ENCODE measurements at regions not wholly inside any gene's neighbourhood (a gene's known extent, or its start where the extent isn't known, plus 50 kb on each side); places are given as distances from the start of the nearest gene placed in this dataset.

DNA sequence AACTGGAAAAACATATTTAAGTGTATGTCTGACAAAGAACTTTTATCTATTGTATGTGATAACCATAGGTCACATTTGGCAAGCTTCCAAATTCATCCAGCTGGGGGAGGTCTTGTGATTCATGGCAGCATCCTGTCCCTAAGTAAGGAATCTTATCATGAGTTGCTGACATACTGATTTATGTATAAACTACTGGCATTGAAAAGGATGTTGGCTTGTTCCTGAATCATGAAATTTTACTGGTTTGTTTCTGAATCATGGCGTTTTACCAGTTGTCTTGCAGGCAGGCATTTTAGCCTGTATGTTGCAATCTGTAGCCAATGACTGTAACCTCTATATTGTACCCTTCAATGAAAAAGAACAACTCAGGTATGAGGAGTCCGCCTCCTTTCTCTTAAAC is 244.8 kb downstream of the IPO8 start:
- DNase-seq (ENCODE audit: insufficient read length, low spot score) (no peak), FAIRE-seq (no peak)
- TF ChIP-seq CTCF (IDR thresholded peaks at IDR 0.05; ENCODE audit: insufficient read depth, missing control alignments): no peak

- TF ChIP-seq CTCF (IDR thresholded peaks at IDR 0.05; ENCODE audit: insufficient read depth, missing control alignments): no peak
- DNase-seq (ENCODE audit: insufficient read length, low spot score) (no peak), FAIRE-seq (no peak)
Measured at GRCh38 chr12:30450226-30450625, 245.4 kb downstream of the IPO8 start.

- TF ChIP-seq CTCF (IDR thresholded peaks at IDR 0.05; ENCODE audit: insufficient read depth, missing control alignments): no peak
- DNase-seq (ENCODE audit: insufficient read length, low spot score) (no peak), FAIRE-seq (no peak)
Measured at GRCh38 chr12:30448038-30448437, 247.6 kb downstream of the IPO8 start.

GRCh38 chr12:30447061-30447750 is 248.5 kb downstream of the IPO8 start:
- no peak for TF ChIP-seq CTCF (IDR thresholded peaks at IDR 0.05; ENCODE audit: insufficient read depth, missing control alignments)
- FAIRE-seq: no peak
- DNase-seq (ENCODE audit: insufficient read length, low spot score): no peak

- no peak for FAIRE-seq
- no peak for TF ChIP-seq CTCF (IDR thresholded peaks at IDR 0.05; ENCODE audit: insufficient read depth, missing control alignments)
- DNase-seq (ENCODE audit: insufficient read length, low spot score): no peak
Measured at GRCh38 chr12:30442461-30442860, 253.2 kb downstream of the IPO8 start.

DNA sequence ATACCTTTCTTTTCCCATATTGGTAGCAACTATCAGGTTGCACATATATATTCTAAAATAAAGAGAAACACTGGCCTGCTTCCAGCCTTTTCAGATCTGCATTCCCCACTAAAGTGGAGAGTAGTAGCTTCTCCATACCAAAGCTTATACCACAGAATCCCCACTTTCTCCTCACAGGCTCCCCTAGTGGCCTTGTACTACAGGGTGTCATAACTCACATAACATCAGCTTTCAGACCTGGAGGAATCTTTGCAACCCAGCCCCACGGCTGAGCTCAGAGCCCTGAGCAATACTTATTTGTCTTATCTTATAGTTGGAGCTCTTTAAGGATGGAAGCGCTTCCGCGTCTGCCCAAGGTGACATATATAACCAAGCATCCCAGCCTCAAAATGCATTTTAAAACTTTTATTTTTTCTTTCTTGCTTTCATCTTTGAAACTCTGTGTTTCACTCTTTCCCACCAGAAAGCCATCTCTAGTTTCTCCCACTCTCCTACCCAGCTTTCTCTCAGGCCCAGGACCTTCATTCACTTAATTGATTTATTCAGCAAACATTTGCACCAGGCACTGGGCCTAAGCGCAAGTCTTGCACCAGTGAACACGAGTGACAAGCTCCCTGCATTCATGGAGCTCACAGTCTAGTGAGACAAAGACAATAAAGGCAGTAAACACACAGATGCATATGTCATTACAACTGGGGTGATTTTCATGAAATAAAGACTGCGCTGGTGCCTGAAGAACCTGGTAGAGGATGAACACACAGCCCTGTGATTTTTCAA is 254.7 kb downstream of the IPO8 start:
- TF ChIP-seq CTCF (IDR thresholded peaks at IDR 0.05; ENCODE audit: insufficient read depth, missing control alignments): peak; percentile 32
- no peak for FAIRE-seq

DNA sequence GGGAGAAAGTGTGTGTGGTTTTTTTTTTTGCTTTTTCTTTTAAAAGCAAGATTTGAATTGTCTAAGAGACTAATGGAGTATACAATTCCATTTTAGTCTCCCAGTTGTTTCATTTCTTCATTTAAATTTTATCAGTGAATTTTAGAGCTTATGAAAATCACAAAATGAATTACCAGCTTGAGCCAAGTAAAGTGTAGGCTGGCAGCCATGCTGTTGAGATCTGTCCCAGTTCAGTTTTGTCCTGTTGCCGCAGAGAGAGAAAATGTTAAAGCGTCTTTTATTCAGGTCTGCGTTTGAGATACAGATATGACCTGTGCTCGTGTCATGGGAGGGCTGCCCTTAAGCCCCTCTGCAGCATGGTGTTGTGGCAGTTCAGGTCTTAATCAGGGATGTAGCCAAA is 256.5 kb downstream of the IPO8 start:
- no peak for TF ChIP-seq CTCF (IDR thresholded peaks at IDR 0.05; ENCODE audit: insufficient read depth, missing control alignments)
- no peak for FAIRE-seq
- DNase-seq (ENCODE audit: insufficient read length, low spot score): no peak

More for the DNA sequence above, 254.7 kb downstream of the IPO8 start:
- DNase-seq (ENCODE audit: insufficient read length, low spot score): no peak
